ENCODE measurements at regions not wholly inside any gene's neighbourhood (a gene's known extent, or its start where the extent isn't known, plus 50 kb on each side); places are given as distances from the start of the nearest gene placed in this dataset.

DNA sequence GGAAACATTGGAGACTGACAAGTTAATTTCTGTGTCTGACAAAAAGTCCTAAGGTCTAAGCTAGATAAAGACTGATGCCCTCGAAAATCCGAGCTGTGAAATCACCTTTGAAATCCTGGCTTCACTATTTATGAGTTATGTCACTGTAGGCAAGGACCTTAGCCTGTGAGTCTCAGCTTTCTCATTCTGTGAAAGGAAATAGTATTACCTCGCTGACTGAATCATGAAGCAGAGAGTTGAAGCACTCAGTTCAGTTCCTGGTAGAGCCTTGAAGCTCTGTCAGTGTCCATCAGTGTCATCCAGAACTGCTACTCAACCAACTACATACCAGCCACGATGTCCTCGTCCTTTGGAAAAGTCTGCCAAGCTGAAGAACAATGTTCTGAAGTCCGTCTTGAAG, 1025.6 kb upstream of the GYPC start (continued):
- TF ChIP-seq, protein P1, sequence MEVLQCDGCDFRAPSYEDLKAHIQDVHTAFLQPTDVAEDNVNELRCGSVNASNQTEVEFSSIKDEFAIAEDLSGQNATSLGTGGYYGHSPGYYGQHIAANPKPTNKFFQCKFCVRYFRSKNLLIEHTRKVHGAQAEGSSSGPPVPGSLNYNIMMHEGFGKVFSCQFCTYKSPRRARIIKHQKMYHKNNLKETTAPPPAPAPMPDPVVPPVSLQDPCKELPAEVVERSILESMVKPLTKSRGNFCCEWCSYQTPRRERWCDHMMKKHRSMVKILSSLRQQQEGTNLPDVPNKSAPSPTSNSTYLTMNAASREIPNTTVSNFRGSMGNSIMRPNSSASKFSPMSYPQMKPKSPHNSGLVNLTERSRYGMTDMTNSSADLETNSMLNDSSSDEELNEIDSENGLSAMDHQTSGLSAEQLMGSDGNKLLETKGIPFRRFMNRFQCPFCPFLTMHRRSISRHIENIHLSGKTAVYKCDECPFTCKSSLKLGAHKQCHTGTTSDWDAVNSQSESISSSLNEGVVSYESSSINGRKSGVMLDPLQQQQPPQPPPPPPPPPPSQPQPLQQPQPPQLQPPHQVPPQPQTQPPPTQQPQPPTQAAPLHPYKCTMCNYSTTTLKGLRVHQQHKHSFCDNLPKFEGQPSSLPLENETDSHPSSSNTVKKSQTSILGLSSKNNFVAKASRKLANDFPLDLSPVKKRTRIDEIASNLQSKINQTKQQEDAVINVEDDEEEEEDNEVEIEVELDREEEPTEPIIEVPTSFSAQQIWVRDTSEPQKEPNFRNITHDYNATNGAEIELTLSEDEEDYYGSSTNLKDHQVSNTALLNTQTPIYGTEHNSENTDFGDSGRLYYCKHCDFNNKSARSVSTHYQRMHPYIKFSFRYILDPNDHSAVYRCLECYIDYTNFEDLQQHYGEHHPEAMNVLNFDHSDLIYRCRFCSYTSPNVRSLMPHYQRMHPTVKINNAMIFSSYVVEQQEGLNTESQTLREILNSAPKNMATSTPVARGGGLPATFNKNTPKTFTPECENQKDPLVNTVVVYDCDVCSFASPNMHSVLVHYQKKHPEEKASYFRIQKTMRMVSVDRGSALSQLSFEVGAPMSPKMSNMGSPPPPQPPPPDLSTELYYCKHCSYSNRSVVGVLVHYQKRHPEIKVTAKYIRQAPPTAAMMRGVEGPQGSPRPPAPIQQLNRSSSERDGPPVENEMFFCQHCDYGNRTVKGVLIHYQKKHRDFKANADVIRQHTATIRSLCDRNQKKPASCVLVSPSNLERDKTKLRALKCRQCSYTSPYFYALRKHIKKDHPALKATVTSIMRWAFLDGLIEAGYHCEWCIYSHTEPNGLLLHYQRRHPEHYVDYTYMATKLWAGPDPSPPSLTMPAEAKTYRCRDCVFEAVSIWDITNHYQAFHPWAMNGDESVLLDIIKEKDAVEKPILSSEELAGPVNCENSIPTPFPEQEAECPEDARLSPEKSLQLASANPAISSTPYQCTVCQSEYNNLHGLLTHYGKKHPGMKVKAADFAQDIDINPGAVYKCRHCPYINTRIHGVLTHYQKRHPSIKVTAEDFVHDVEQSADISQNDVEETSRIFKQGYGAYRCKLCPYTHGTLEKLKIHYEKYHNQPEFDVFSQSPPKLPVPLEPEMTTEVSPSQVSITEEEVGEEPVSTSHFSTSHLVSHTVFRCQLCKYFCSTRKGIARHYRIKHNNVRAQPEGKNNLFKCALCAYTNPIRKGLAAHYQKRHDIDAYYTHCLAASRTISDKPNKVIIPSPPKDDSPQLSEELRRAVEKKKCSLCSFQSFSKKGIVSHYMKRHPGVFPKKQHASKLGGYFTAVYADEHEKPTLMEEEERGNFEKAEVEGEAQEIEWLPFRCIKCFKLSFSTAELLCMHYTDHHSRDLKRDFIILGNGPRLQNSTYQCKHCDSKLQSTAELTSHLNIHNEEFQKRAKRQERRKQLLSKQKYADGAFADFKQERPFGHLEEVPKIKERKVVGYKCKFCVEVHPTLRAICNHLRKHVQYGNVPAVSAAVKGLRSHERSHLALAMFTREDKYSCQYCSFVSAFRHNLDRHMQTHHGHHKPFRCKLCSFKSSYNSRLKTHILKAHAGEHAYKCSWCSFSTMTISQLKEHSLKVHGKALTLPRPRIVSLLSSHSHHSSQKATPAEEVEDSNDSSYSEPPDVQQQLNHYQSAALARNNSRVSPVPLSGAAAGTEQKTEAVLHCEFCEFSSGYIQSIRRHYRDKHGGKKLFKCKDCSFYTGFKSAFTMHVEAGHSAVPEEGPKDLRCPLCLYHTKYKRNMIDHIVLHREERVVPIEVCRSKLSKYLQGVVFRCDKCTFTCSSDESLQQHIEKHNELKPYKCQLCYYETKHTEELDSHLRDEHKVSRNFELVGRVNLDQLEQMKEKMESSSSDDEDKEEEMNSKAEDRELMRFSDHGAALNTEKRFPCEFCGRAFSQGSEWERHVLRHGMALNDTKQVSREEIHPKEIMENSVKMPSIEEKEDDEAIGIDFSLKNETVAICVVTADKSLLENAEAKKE (CRISPR knock-in tag; IDR thresholded peaks at IDR 0.05) = no peak

DNA sequence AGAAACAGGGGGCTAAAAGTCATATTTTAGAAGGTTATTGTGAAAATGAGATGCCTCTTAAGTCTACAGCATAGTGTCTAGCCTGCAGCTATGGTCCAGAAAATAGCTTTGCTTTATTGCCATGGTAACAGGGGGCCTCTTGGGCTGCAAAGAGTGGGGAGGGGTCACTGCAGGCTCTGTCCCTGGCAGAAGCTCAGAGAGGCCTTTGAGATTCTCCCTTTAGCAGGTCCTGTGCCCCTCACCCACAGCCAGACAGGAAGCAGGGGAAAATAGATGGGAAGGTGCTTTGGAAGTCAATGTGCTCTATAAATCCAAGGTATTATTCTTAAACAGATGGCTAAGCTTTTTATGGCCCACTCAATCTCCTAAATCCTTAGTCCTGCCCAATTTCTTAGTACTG, 1021.3 kb upstream of the GYPC start:
- no peaks in the 10 kb centered on the region for H3K4me1 ChIP-seq (ENCODE audit: insufficient read depth)
- DNase-seq (ENCODE audit: low spot score) (no peak), ATAC-seq (no peak)
- no peaks in the 10 kb centered on the region for H3K36me3 ChIP-seq (ENCODE audit: insufficient read depth)
- H3K4me2 ChIP-seq = no peak overlapping the region
- Mint-ChIP-seq H3K36me3 (ENCODE audit: low read depth) (no peaks in the 10 kb centered on the region; the same call in 2 of the 3 replicates), H3K4me3 (no peak overlapping the region), H3K9me3 (no peaks in the 10 kb centered on the region), H3K27ac (no peak overlapping the region), H3K27me3 (ENCODE audit: insufficient read depth, low read depth, poor library complexity) (no peaks in the 10 kb centered on the region), H3K4me1 (no peaks in the 10 kb centered on the region)
- H4K20me1 ChIP-seq (replicated peaks; ENCODE audit: insufficient read depth) = no peaks in the 10 kb centered on the region
- H3K27ac ChIP-seq (ENCODE audit: low read depth) = no peak overlapping the region
- H3K79me2 ChIP-seq (replicated peaks; ENCODE audit: insufficient read depth) = no peaks in the 10 kb centered on the region
- no peak for TF ChIP-seq ZNF114 (CRISPR knock-in tag; IDR thresholded peaks at IDR 0.05)
- TF ChIP-seq, protein P2, sequence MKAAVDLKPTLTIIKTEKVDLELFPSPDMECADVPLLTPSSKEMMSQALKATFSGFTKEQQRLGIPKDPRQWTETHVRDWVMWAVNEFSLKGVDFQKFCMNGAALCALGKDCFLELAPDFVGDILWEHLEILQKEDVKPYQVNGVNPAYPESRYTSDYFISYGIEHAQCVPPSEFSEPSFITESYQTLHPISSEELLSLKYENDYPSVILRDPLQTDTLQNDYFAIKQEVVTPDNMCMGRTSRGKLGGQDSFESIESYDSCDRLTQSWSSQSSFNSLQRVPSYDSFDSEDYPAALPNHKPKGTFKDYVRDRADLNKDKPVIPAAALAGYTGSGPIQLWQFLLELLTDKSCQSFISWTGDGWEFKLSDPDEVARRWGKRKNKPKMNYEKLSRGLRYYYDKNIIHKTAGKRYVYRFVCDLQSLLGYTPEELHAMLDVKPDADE (IDR thresholded peaks at IDR 0.05) = no peak
- TF ChIP-seq, protein P3, sequence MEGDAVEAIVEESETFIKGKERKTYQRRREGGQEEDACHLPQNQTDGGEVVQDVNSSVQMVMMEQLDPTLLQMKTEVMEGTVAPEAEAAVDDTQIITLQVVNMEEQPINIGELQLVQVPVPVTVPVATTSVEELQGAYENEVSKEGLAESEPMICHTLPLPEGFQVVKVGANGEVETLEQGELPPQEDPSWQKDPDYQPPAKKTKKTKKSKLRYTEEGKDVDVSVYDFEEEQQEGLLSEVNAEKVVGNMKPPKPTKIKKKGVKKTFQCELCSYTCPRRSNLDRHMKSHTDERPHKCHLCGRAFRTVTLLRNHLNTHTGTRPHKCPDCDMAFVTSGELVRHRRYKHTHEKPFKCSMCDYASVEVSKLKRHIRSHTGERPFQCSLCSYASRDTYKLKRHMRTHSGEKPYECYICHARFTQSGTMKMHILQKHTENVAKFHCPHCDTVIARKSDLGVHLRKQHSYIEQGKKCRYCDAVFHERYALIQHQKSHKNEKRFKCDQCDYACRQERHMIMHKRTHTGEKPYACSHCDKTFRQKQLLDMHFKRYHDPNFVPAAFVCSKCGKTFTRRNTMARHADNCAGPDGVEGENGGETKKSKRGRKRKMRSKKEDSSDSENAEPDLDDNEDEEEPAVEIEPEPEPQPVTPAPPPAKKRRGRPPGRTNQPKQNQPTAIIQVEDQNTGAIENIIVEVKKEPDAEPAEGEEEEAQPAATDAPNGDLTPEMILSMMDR (conservative IDR thresholded peaks at IDR 0.05; ENCODE audit: low read depth in 2 of 2) = no peak
- H3F3A ChIP-seq (replicated peaks; ENCODE audit: low read depth) = no peaks in the 10 kb centered on the region
- no peaks in the 10 kb centered on the region for H3K27me3 ChIP-seq (ENCODE audit: insufficient read depth)
- no peaks in the 10 kb centered on the region for H3K9me2 ChIP-seq (ENCODE audit: insufficient read depth)
- H3K4me3 ChIP-seq = no peak overlapping the region
- no peak overlapping the region for H2AFZ ChIP-seq
